Keratinocyte (primary cell): ENCODE measurements at regions not wholly inside any gene's neighbourhood (a gene's known extent, or its start where the extent isn't known, plus 50 kb on each side); places are given as distances from the start of the nearest gene placed in this dataset.

Experiments
- DNase-seq: peaks from one replicate; pipeline ENCODE4 v3.0.0-alpha.2; 2011; ENCODE audit warnings: low read depth, missing footprints, low spot score
- FAIRE-seq: peaks from 2 replicates; lab custom pipeline; 2011; peaks lifted over from hg19 to GRCh38; lab: Jason Lieb, UNC
- H2AFZ ChIP-seq: 2 replicates; pipeline ENCODE4 v1.6.0; 2012; ENCODE audit warnings: low read length, control low read depth, inconsistent platforms; ENCODE audit not compliant: control insufficient read depth
- H3K27ac ChIP-seq: 2 replicates; pipeline ENCODE4 v1.5.1; 2011; ENCODE audit warnings: low read length; ENCODE audit not compliant: control insufficient read depth, insufficient read depth
- H3K27me3 ChIP-seq: 3 replicates; pipeline ENCODE4 v1.6.0; 2011; ENCODE audit warnings: low read length; ENCODE audit not compliant: control insufficient read depth, insufficient read depth; ENCODE audit errors: extremely low read depth
- H3K36me3 ChIP-seq, 2 experiments: 2 replicates in 1 of 2; 3 replicates in 1 of 2; pipeline ENCODE4 v1.5.1; 2011; ENCODE audit warnings: low read length in 2 of 2, mild to moderate bottlenecking in 1 of 2; ENCODE audit not compliant: control insufficient read depth in 2 of 2, insufficient read depth in 2 of 2; ENCODE audit errors: extremely low read depth in 1 of 2
- H3K4me1 ChIP-seq: 3 replicates; pipeline ENCODE4 v1.5.1; 2011; ENCODE audit warnings: low read length; ENCODE audit not compliant: control insufficient read depth, insufficient read depth; ENCODE audit errors: extremely low read depth
- H3K4me2 ChIP-seq: 3 replicates; pipeline ENCODE4 v1.6.0; 2011; ENCODE audit warnings: low read depth, low read length; ENCODE audit not compliant: control insufficient read depth, insufficient read depth; ENCODE audit errors: extremely low read depth
- H3K4me3 ChIP-seq, 3 experiments: fragments of 200-600 bp in 1 of 3; sonication (generic) in 1 of 3; 2 replicates in 2 of 3; 3 replicates in 1 of 3; pipeline ENCODE4 v1.5.1; 2011 to 2016; ENCODE audit warnings: low read length in 3 of 3, mild to moderate bottlenecking in 3 of 3, control low read depth in 2 of 3, inconsistent platforms in 1 of 3, low read depth in 1 of 3, mixed read lengths in 1 of 3, mixed run types in 1 of 3, moderate library complexity in 1 of 3; ENCODE audit not compliant: control insufficient read depth in 2 of 3, insufficient read depth in 2 of 3; ENCODE audit errors: extremely low read depth in 1 of 3
- H3K79me2 ChIP-seq: 2 replicates; pipeline ENCODE4 v1.6.0; 2012; ENCODE audit warnings: low read length; ENCODE audit not compliant: control insufficient read depth, insufficient read depth
- H3K9ac ChIP-seq: 3 replicates; pipeline ENCODE4 v1.6.0; 2011; ENCODE audit warnings: low read length; ENCODE audit not compliant: control insufficient read depth, insufficient read depth; ENCODE audit errors: extremely low read depth
- H3K9me1 ChIP-seq: 3 replicates; pipeline ENCODE4 v1.6.0; 2011; ENCODE audit warnings: low read length; ENCODE audit not compliant: control insufficient read depth, insufficient read depth; ENCODE audit errors: extremely low read depth
- H3K9me3 ChIP-seq: 2 replicates; pipeline ENCODE4 v1.5.1; 2012; ENCODE audit warnings: low read depth, low read length; ENCODE audit not compliant: control insufficient read depth
- H4K20me1 ChIP-seq: 3 replicates; pipeline ENCODE4 v1.6.0; 2011; ENCODE audit warnings: low read length; ENCODE audit not compliant: control insufficient read depth, insufficient read depth; ENCODE audit errors: extremely low read depth
- CTCF ChIP-seq, 3 experiments: IDR thresholded peaks in 1 of 3; conservative IDR thresholded peaks in 1 of 3; optimal IDR thresholded peaks in 1 of 3; 2 replicates in 2 of 3; 3 replicates in 1 of 3; pipeline versions ENCODE3 to v1.5.1; 2011; ENCODE audit warnings: low read length in 3 of 3, mild to moderate bottlenecking in 3 of 3, moderate library complexity in 2 of 3, control low read depth in 1 of 3, inconsistent platforms in 1 of 3; ENCODE audit not compliant: insufficient read depth in 2 of 3; ENCODE audit errors: extremely low read depth in 1 of 3
- EZH2 ChIP-seq: IDR thresholded peaks from one replicate; pipeline ENCODE4 v1.6.1; 2012; ENCODE audit warnings: inconsistent platforms, mild to moderate bottlenecking, low read length, moderate library complexity
- dilution Hi-C: fragments of 300-500 bp; cut with MboI; formaldehyde crosslinking; loops from one replicate; pipeline ENCODE4 v1.7.0; 2020; ENCODE audit warnings: low sequenced_read_pairs; ENCODE audit not compliant: extremely low pct_ligation_motif_present

GRCh38 chr6:104621396-104621795 is 238.3 kb downstream of the HACE1 start:
- dilution Hi-C loops = no loop called here
- no peak for FAIRE-seq
- H4K20me1 ChIP-seq = no peaks in the 10 kb centered on the region

DNA sequence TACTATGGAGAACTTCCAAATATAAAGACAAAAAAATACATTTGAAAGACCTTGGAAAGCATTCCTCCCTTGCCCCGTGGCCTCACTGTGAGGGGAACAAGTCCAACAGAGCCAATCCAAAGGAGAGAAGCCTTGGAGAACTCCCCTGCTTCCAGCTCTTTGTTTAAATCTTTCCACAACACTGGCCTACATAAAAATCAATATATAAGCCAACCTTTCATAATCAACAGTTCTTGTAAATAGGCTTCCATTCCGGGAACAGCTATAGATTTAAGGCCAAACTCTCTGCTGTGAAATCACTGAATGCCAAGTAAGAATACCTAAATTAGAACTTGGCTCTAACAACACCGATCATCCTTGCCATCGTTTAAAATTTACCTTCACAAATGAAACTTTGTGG is 242.1 kb downstream of the HACE1 start:
- Histone ChIP-seq H3K4me1 (peaks cover 17% of the 10 kb centered on the region), H3K9me3 (no peaks in the 10 kb centered on the region), H3K9me1 (peaks cover 2% of the 10 kb centered on the region), H3K4me3 (no peak overlapping the region), H3K27me3 (no peaks in the 10 kb centered on the region), H3K27ac (no peak overlapping the region), H2AFZ (peak overlapping the region; percentile 20), H3K79me2 (no peaks in the 10 kb centered on the region), H3K36me3 (no peaks in the 10 kb centered on the region), H3K4me2 (no peak overlapping the region), H4K20me1 (no peaks in the 10 kb centered on the region), H3K9ac (no peak overlapping the region)
- DNase-seq (no peak), FAIRE-seq (no peak)
- TF ChIP-seq EZH2 (no peak), CTCF (optimal IDR thresholded peaks at IDR 0.05 in 1 of 3, IDR thresholded peaks at IDR 0.05 in 1 of 3, conservative IDR thresholded peaks at IDR 0.05 in 1 of 3; ENCODE audit: extremely low read depth in 1 of 3, insufficient read depth in 2 of 3, low read length in 3 of 3) (no peak)
- dilution Hi-C loops = no loop called here

More at GRCh38 chr6:104621396-104621795, 238.3 kb downstream of the HACE1 start:
- H3K4me3 ChIP-seq = no peak overlapping the region
- no peaks in the 10 kb centered on the region for H3K9me3 ChIP-seq
- peaks cover 40% of the 10 kb centered on the region for H3K4me1 ChIP-seq
- DNase-seq = no peak
- no peaks in the 10 kb centered on the region for H3K27me3 ChIP-seq
- no peak overlapping the region for H3K9ac ChIP-seq
- no peaks in the 10 kb centered on the region for H3K79me2 ChIP-seq
- H3K4me2 ChIP-seq = no peak overlapping the region
- H3K9me1 ChIP-seq = peaks cover 2% of the 10 kb centered on the region
- TF ChIP-seq EZH2 = no peak
- no peak for TF ChIP-seq CTCF (optimal IDR thresholded peaks at IDR 0.05 in 1 of 3, IDR thresholded peaks at IDR 0.05 in 1 of 3, conservative IDR thresholded peaks at IDR 0.05 in 1 of 3; ENCODE audit: extremely low read depth in 1 of 3, insufficient read depth in 2 of 3, low read length in 3 of 3)
- H3K27ac ChIP-seq = no peak overlapping the region
- no peaks in the 10 kb centered on the region for H3K36me3 ChIP-seq
- peak overlapping the region; percentile 87 for H2AFZ ChIP-seq
